Stimulated activated CD4-positive, alpha-beta T cell treated with anti-CD3 and anti-CD28 coated beads, Interleukin-15, amount 100 ng/mL, for 48 hours (primary cell): ENCODE measurements at regions not wholly inside any gene's neighbourhood (a gene's known extent, or its start where the extent isn't known, plus 50 kb on each side); places are given as distances from the start of the nearest gene placed in this dataset.

Source experiments
- DNase-seq, 2 donors: peaks; one replicate each; pipeline ENCODE4 v3.0.0-alpha.2; 2020; ENCODE audit warnings: low read depth in 2 of 2

GRCh38 chr2:76579911-76580310 is 869.2 kb upstream of the GCFC2 start:
- no peak for DNase-seq

- no peak for DNase-seq
These were observed 862.3 kb upstream of the GCFC2 start for GRCh38 chr2:76572981-76573380.

- no peak for DNase-seq
These were observed 859.1 kb upstream of the GCFC2 start for GRCh38 chr2:76569819-76570218.

GRCh38 chr2:76567478-76567877 is 856.8 kb upstream of the GCFC2 start:
- DNase-seq = no peak

GRCh38 chr2:76564734-76565133 is 854.0 kb upstream of the GCFC2 start:
- DNase-seq = no peak

- DNase-seq = no peak
These were observed 853.0 kb upstream of the GCFC2 start for GRCh38 chr2:76563730-76564129.

GRCh38 chr2:76558157-76558556 is 847.4 kb upstream of the GCFC2 start:
- DNase-seq = no peak

GRCh38 chr2:76556018-76556417 is 845.3 kb upstream of the GCFC2 start:
- no peak for DNase-seq

- no peak for DNase-seq
These were observed 835.5 kb upstream of the GCFC2 start for GRCh38 chr2:76546207-76546606.

- no peak for DNase-seq
These were observed 834.2 kb upstream of the GCFC2 start for GRCh38 chr2:76544901-76545300.

GRCh38 chr2:76517574-76517909 is 806.8 kb upstream of the GCFC2 start:
- no peak for DNase-seq

- no peak for DNase-seq
These were observed 806.3 kb upstream of the GCFC2 start for GRCh38 chr2:76516861-76517573.

- no peak for DNase-seq
These were observed 801.6 kb upstream of the GCFC2 start for GRCh38 chr2:76512201-76512820.

- DNase-seq = no peak
These were observed 795.8 kb upstream of the GCFC2 start for GRCh38 chr2:76506538-76506937.

GRCh38 chr2:76501641-76502040 is 790.9 kb upstream of the GCFC2 start:
- no peak for DNase-seq

GRCh38 chr2:76498360-76498759 is 787.6 kb upstream of the GCFC2 start:
- DNase-seq = no peak

- no peak for DNase-seq
These were observed 780.8 kb upstream of the GCFC2 start for GRCh38 chr2:76491503-76491902.

- no peak for DNase-seq
These were observed 767.7 kb upstream of the GCFC2 start for GRCh38 chr2:76478266-76479035.

GRCh38 chr2:76472946-76473345 is 762.2 kb upstream of the GCFC2 start:
- no peak for DNase-seq

GRCh38 chr2:76469066-76469465 is 758.4 kb upstream of the GCFC2 start:
- no peak for DNase-seq

- DNase-seq = no peak
These were observed 756.6 kb upstream of the GCFC2 start for GRCh38 chr2:76467326-76467725.

GRCh38 chr2:76464310-76464709 is 753.6 kb upstream of the GCFC2 start:
- no peak for DNase-seq

GRCh38 chr2:76461431-76461830 is 750.7 kb upstream of the GCFC2 start:
- DNase-seq = no peak
